GM12865 (cell line): ENCODE measurements at regions not wholly inside any gene's neighbourhood (a gene's known extent, or its start where the extent isn't known, plus 50 kb on each side); places are given as distances from the start of the nearest gene placed in this dataset.

Source experiments
- DNase-seq: peaks from one replicate; pipeline ENCODE4 v3.0.0; 2010; ENCODE audit warnings: low read depth
- H3K4me3 ChIP-seq: 2 replicates; pipeline ENCODE4 v1.5.1; 2011; ENCODE audit warnings: mild to moderate bottlenecking, low read depth, low read length, control low read depth
- CTCF ChIP-seq: IDR thresholded peaks from 2 replicates; pipeline ENCODE4 v1.5.1; 2011; ENCODE audit warnings: low read length, control low read depth, low read depth, inconsistent platforms; ENCODE audit not compliant: insufficient read depth; ENCODE audit errors: missing control alignments

- H3K4me3 ChIP-seq: no peak overlapping the region
- no peak for DNase-seq
- TF ChIP-seq CTCF: no peak
Observed at GRCh38 chr4:30395902-30396301, 324.3 kb upstream of the PCDH7 start.

GRCh38 chr4:30396772-30397475 lies 323.2 kb upstream of the PCDH7 start:
- no peak for DNase-seq
- no peak for TF ChIP-seq CTCF

GRCh38 chr4:30399476-30399875 lies 320.7 kb upstream of the PCDH7 start:
- TF ChIP-seq CTCF: no peak
- no peak for DNase-seq
- H3K4me3 ChIP-seq: no peak overlapping the region

More at GRCh38 chr4:30396772-30397475, 323.2 kb upstream of the PCDH7 start:
- no peak overlapping the region for H3K4me3 ChIP-seq

GRCh38 chr4:30402276-30402675 lies 317.9 kb upstream of the PCDH7 start:
- no peak for DNase-seq
- no peak overlapping the region for H3K4me3 ChIP-seq
- no peak for TF ChIP-seq CTCF

GRCh38 chr4:30413915-30414314 lies 306.3 kb upstream of the PCDH7 start:
- no peak overlapping the region for H3K4me3 ChIP-seq
- DNase-seq: no peak
- TF ChIP-seq CTCF: no peak

- TF ChIP-seq CTCF: no peak
- no peak overlapping the region for H3K4me3 ChIP-seq
- no peak for DNase-seq
Observed at GRCh38 chr4:30416547-30416946, 303.6 kb upstream of the PCDH7 start.

- no peak for DNase-seq
Observed at GRCh38 chr4:30427932-30428331, 292.2 kb upstream of the PCDH7 start.

More at GRCh38 chr4:30427932-30428331, 292.2 kb upstream of the PCDH7 start:
- H3K4me3 ChIP-seq: no peak overlapping the region
- TF ChIP-seq CTCF: no peak
